HG02763 (cell line): ENCODE measurements at regions not wholly inside any gene's neighbourhood (a gene's known extent, or its start where the extent isn't known, plus 50 kb on each side); places are given as distances from the start of the nearest gene placed in this dataset.

ENCODE experiments used
- ATAC-seq: cut with Tn5 transposase; IDR thresholded peaks from one replicate; pipeline ENCODE4 v1.9.1; 2021; ENCODE audit warnings: mild to moderate bottlenecking, moderate library complexity; ENCODE audit not compliant: unreplicated experiment

DNA sequence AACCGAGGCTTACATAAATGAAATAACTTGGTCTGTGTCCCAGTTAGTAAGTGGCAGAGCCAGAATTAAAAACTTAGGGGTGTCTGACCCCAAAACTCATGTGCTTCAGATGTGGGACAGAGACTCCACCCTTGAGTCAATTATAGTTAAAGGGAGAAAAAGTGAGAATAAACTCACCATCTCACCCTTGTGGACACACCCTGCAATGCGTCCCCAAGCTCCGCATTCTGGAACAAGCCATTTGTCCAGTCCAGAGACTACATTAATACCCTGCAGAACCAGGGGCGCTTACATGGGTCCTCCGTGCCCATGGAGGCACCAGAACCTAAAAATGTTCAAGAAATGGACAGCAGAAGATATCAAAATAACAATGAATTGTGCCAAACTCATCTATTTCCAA, 207.0 kb upstream of the ZNF507 start:
- no peak for ATAC-seq

DNA sequence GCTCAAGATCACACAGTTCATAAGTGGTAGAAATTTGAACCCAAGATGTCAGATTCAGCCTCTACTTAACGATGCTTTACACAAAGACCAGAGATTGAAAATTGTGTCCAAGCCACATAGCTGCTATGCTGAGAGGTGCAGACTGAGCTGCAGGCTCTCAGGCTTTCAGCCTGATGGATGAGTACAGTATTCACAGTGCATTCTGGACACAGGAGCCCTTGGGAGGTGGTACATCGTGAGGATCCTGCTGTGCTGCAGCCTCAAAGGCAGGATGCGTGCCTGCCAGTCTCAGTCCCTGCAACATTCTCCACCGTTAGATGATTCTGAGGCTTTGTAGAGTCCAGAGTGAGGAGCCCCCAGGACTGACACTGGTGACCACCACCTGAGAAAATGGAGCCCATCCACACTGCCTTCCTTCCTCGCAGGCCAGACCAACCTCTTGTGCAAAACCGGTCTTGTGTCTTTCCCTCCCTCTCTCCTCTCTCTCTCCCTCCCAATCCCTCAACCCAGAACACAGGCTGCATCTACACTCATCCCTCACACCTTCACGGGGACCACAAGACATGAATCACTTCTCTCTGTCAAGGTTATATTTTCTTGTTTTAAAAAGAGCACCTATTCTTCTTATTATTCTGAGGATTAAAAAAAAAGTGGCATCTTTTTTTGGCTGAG, 203.4 kb upstream of the ZNF507 start:
- no peak for ATAC-seq

DNA sequence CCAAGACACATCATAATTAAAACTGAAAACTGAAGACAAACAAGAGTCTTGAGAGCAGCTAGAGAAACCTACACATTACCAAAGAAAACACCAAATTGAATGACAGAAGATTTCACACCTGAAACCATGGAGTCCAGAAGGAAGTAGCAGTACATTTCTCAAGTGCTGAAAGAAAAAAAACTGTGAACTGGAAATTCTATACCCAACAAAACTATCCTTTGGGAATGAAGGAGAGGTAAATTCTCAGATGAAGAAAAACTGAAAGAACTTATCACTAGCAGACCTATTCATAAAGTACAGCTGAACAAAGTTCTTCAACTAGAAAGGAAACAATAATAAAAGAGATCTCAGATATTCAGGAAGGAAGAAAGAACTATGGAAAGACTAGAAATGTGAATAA, 198.7 kb upstream of the ZNF507 start:
- ATAC-seq = no peak

DNA sequence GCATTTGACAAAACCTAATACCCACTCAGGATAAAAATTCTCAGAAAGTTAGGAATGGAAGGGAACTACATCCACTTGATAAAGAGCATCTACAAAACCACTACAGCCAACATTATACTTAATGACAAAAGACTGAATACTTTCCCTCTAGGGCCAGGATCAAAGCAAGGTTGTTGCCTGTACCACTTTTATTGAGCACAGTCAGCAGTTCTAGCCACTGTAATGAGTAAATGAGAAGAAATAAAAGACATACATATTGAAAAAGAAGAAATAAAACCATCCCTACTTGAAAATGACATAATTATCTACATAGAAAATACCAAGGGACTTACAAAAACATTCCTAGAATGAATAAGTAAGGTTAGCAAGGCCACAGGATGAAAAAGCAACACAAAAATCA, 194.8 kb upstream of the ZNF507 start:
- no peak for ATAC-seq

DNA sequence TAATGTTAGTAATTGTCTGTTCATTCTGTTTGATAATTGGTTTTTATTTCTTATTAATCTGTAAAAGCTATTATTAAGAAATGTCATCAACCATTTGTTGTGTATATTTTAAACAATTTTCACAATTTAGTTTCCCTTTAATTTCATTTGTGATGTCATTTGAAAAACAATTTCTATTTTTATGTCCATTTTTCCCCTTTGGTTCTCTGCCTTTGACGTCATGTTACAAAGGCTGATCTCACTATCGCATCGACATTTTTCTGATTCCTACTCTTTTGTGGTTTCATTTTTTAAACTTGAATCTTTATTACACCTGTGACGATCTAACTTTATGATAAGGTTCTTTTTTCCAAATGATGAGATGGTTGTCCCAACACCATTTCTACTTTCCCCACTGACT, 191.0 kb upstream of the ZNF507 start:
- ATAC-seq = no peak

DNA sequence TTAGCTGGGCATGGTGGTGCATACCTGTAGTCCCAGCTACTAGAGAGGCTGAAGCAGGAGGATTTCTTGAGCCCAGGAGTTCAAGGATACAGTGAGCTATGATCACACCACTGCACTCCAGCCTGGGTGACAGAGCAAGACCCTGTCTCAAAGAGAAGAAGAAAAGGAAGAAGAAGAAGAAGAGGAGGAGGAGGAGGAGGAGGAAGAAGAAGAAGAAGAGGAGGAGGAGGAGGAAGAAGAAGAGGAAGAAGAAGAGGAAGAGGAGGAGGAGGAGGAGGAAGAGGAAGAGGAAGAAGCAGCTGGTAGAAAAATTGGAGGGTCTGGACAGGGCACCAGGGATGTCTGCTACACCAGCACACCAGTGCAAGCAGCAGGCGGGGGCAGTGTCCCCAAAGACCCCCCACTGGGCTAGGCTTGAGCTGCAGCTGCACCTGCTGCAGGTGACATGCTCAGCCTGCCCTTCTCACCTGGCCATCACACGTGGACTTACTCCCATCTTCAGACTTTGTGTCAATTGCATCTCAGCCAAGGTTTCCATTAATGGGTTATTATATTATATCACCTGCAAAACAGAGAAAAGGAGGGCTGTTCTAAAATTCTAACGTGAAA, 180.9 kb upstream of the ZNF507 start:
- no peak for ATAC-seq

DNA sequence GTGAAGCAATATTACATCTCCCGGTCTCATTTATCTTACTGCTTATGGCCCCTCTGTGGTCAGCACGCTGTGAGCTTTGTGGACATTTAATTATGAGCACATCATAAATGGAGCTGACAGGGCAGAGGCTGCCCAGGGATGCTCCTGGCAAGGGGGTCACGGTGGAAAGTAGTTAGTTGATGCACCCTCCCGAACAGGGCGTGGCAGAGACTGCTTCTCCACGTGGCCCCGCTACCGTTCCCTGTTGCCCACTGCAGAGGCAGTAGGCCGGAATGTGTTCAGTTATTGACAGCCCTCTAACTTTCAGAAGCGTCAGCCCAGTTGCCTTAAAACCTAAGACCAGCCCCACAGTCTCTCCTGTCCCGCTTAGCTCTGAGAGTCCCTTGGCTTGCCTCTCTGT, 180.3 kb upstream of the ZNF507 start:
- no peak for ATAC-seq

DNA sequence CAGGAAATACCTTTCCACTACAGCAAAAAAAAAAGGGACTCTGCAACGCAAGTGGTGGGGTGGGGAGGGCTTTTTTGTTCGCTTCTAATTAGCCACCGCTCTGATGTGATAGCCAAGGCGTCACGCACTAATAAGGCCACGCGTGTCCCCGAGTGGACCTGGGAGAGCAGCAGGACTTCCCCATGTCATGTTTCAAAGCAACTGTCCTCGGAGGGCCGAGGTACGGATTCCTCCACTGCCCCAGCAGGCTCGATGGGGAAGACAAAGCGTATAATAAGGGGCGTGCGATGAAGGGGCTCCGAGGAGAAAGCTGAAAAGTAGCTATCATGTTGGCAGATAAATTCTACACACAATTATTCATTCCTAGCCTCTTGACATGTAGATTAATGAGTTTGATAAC, 179.7 kb upstream of the ZNF507 start:
- no peak for ATAC-seq

DNA sequence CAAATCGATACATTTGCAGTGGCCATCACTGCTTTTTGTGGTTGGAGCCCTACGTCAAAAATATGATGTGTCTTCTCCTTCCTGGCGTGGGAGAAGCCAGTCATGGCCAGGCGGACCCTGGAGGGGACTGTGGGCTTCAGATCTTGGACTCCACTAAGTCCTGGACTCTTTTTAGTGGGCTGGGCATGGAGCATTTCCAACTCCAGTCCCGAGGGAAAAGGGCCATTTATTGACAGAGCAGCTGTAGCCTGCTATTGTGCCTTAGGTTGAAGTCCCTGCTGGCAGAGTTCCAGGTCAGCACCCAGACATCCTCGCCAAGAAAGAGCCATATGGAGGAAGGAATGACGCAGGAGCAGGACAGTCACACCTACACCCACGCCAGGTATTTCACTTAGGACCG, 179.2 kb upstream of the ZNF507 start:
- ATAC-seq = no peak

DNA sequence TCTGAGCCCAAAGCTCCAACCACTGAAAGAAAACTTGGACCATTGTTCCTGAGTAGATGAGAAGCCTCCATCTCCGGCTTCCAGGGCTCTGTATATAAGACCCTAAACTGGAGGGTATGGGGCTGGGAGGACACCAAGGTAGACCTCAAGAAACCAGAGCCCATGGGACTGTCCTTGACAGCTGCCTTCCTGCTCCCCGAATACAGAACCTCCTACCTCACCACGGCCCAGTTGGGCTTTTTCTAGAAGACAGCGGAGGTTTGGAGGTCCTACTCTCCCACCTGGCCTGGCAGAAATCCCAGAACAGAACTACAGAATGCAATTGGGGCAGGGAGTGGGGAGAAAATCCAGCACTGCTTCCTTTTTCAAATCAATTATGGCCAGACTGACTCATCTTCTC, 177.3 kb upstream of the ZNF507 start:
- no peak for ATAC-seq

DNA sequence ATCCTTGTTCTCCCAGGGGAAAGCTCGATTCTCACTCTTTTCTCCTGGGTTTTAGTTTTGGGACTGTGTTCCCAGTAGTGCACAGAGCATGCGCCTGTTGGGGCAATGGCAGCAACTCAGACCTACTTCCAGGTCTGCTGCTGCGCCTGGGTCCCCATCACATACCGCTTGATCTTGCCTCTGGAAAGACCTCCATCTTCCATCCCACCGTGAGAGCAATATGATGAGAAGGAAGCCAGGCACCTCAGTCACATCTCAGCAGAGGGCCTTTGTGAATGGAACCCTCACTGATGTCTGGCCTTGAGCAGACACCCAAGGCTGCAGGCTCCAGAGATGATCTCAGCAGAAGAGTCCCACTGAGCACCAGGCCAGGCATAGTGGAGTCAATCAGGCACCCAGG, 176.8 kb upstream of the ZNF507 start:
- no peak for ATAC-seq

DNA sequence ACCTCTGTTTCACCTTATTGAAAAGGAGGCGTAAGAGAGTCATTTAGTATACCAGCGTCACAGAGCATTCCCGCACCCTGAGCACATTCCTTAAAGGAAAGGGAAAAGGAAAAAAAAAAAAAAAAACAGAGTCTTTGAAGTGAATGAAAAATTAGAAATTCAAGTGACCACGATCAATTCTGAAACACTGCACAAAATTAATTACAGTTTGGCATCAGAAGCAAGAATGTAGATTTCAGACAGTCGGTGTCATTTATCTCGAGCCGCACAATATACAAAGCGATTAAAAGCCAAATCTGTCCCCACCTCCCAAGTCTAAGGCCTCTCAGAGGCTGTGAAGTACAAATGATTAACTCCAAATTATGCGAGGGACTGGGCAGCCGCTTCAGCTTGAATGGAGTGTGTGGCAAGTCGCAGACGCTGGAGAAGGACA, 173.7 kb upstream of the ZNF507 start:
- no peak for ATAC-seq

DNA sequence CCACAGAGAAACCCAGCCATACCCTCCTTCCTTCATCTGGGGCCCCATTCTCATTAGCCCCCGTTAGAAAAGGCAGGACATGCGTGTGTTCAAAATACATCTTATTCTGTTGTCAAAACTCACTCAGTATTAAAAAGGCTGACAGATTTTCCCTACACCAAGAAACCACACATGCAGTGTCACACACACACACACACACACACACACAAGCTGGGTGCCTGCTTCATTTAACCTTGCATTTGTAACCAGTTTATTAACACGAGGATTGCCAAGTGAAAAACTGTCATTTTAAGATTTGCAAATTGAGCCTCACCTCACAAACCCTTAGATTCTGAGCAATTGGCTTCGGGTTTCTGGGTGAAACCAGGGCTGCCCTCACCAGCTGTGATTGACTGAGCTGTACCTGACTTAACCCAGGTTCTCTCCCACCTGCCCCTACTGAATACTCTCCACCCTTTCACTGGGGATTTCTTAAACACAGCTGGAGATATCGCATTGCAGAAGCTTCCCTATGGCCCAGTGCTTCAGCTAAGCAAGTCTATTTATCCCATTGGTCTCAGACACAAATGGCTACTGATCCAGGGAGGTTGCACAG, 172.7 kb upstream of the ZNF507 start:
- no peak for ATAC-seq

DNA sequence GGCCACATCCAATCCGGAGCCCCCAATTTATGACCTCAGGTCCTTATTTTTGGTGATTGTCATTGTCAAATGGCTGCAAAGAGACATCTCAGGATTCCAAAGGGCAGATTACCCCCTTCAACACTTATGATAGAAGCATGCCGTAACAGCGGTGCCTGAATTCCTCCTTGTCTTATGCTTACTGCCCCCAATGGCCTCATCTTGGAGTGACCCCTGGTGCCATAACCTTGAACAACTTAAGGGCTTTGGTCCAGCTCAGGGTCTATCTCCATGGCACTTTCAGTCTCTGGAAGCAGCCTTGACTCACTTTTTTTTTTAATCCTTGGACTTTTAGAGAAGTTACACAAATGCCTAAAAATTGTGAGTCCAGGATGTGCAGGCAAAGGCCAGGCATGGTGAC, 171.6 kb upstream of the ZNF507 start:
- no peak for ATAC-seq

DNA sequence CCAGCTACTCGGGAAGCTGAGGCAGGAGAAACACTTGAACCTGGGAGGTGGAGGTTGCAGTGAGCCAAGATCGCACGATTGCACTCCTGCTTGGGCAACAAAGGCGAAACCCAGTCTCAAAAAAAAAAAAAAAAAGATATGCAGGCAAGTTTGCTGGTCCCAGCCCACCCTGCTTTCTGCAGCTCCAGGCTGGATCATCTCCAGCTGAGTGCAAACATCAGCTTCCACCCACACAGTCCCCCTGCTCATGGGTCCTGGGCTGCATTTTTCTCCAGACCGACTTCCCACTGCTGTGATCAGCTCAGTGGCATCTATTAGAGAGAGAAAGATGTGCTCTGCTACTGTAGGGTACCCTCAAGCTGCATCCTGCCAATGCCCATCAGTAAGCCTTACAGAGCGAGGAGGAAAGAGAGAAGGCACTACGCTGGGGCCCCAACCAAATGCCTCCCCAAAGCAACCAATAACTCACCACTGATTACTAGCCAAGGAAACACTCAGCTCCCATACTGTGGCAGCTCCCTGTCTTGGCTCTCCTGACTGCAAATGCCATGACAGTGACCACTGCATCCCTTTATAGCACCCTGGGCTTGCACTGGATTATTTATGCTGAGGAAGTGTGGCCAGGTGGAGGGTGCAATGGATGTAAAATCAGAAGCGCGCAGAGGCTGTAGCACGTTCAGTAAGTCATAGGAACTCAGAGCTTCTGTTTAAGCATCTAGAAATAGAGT, 170.9 kb upstream of the ZNF507 start:
- ATAC-seq = no peak

DNA sequence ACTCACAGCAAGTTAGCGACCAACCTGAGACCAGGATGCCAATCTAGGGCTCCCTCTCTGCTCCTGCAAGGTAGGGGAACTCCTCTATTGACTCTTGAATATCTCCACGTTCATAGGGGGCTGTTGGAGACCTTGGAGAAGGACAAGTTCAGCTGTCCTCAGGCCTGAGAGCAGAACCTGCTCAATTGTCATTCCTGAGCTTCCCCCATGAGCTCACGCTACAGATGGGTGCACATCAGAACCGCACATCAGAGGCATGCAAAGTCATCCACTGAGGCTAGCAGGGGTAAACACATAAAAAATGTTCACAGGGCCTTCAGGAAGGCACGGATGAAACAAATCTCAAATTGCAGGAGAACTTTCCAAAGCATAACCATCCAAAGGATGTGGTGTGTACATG, 168.8 kb upstream of the ZNF507 start:
- no peak for ATAC-seq

DNA sequence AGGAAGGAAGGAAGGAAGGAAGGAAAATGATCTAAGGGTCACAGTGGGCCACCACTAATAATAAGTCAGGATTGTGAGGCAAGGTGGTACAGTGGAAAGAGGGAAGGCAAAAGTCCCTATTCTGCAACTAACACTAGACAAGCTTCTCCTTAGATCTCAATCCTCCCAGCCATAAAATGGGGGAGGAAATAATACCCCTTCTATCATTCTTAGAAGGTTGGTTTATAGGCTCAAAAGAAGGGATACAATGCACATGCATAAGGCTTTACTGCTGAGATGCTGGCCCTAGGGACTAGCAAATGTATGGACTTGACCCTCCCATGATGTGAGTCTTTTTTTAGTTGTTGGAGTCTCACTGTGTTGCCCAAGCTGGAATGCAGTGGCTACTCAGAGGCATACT, 167.7 kb upstream of the ZNF507 start:
- no peak for ATAC-seq

DNA sequence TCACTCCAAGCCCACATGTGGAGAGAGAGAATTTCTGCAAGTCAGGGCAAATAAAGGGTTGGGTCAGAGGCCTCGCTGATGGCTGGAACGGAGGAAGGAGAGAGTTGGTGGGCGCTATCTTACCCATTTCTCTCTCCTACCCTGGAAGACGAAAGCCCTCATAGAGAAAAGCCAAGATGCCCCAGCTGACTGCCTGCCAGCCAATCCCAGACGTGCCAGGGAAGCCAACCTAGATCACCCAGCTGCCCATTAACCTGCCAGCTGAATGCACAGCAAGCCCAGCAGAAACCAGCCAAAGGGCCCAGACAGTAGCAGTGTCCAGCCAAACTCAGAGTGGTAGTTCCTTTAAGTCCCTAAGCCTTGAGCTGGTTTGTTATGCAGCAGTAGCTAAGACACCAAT, 167.0 kb upstream of the ZNF507 start:
- ATAC-seq = no peak

DNA sequence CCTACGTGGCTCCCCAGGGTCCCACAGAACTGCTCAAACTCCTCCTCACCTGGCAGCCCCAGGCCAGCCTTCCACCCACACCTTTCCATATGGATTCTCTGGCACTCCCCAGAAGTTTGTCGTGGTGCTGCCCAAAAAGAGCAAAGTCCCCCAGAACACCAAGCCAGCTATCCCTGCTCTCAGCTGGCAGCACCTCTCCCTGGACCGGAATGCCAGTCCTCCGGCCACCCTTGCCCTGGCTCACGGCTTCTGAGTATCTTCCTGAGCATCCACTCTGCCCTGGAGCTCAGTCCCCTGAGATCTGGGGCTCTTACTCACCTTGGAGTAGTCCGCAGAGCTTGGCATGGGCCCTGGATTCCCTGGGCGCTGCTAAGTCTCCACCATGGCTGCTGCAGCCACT, 166.5 kb upstream of the ZNF507 start:
- ATAC-seq = no peak

DNA sequence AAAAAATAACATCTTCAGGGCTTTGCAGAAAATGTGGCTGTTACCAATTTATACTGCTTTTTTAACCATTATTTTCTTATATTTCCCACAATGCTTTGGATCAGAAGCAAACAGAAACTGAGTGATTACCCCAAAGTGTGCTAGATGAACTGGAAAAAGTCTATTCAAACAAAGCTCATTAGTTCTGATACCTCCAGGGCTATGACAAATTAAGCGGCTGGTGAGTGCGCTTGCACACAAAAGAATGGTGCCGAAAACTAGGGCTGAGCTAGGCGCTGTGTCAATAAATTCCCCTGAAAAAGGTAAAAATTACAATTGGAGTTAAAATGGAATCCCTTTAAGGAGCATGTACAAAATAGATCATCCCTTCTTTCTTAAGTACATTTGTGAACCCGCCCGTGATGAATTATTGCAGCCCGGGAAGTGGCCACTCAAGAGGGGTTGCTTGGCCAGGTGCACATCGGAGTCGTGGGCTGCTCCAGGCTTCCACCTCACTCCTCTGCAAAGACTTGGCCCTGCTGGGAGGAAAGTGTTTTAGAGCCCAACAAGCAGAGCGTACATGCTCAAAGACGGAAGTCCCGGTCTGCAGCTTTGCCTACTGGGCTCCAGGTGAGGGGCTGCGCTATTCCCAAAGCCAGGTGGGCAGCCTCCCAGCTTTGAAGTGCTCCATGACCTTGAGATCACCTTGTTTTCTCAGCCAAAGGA, 164.0 kb upstream of the ZNF507 start:
- ATAC-seq = no peak

DNA sequence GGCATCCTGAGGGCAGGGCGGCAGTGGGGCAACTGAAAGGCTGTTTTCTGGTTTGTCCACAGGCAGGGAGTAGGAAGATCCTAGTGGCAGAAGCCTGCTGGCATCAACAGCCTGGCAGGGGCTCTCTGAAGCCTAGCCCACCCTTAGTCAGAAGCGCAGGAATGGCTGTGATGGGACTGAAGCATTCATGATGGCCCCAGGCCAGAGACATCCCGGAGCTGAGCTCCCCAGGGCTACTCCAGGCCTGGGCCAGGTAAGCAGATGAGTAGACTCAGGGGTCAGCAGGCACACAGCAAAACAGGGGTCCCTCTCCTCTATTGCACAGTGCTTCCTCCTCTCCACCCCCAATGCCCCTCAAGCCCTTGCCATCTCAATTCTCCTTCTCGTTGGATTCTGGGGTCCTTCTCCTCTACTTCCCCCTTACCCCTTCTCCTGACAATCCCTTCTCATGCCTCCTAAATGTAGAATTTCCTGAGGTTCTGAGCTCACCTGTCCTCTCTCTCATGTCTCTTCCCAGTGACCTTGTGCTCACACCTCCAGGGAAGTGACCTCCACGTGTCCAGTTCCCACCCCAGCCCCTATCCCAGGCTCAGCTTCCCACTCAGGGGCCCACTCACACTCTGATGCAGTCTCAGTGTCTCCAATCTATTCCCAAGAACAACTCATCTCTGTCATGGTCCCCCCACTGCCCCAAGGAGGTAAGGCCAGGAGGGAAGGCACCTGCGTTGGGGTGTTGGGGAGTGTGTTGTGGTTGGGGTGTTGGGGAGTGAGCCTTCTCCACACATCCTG, 158.7 kb upstream of the ZNF507 start:
- no peak for ATAC-seq
